NCI-H1105 (cell line): ENCODE measurements at regions not wholly inside any gene's neighbourhood (a gene's known extent, or its start where the extent isn't known, plus 50 kb on each side); places are given as distances from the start of the nearest gene placed in this dataset.

Source experiments
- DNase-seq: peaks from one replicate; lab custom pipeline; 2025; lab: John Stamatoyannopoulos, UW

DNA sequence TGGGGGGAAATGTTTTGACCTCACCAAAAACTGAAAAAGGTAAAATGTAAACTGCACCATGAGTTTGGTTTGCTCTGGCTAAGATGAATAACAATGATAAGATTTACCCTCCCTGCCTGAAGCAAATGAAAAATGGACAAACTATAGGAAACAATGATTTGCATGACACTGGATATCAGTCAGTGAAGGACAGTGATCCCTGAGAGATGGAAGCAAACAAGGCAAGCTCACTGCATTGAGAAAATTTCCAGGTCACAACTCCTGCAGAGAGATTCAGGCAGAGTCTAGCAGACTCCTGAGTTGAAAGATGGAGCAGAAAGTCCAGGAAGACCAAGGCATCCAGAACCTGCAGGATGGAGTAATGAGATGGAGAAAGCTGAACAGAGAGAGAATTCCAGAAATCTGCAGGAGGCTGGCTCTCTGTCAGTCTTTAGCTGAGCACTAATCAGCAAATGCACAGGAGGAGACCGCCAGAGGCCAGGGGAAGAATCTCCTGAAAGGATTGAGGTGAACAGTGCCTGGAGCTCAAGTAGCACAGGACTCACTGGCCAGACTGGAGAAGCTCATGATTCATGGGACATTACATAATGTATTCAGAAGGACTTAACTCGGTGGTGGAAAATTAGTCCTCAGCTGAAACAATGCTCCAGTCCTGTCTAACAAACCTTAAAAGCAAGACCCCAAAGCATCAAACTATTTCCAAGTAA, 51.2 kb upstream of the PALS2 start:
- DNase-seq, result no peak
